GM12891 (cell line): ENCODE measurements at regions not wholly inside any gene's neighbourhood (a gene's known extent, or its start where the extent isn't known, plus 50 kb on each side); places are given as distances from the start of the nearest gene placed in this dataset.

Source experiments
- DNase-seq: peaks from one replicate; pipeline ENCODE4 v3.0.0; 2011; ENCODE audit warnings: low spot score; ENCODE audit not compliant: insufficient read length
- FAIRE-seq: peaks from 2 replicates; lab custom pipeline; 2011; peaks lifted over from hg19 to GRCh38; lab: Jason Lieb, UNC
- PAX5 ChIP-seq: IDR thresholded peaks from 2 replicates; pipeline ENCODE4 v1.6.1; 2011; ENCODE audit warnings: low read length, moderate library complexity, mild to moderate bottlenecking; ENCODE audit not compliant: insufficient read depth, severe bottlenecking
- POLR2A ChIP-seq: IDR thresholded peaks from 2 replicates; pipeline ENCODE4 v1.6.1; 2011; ENCODE audit warnings: low read depth, low read length, control low read depth
- POLR2AphosphoS5 ChIP-seq: IDR thresholded peaks from 2 replicates; pipeline ENCODE4 v1.6.1; 2011; ENCODE audit warnings: low read depth, low read length, control low read depth
- POU2F2 ChIP-seq: IDR thresholded peaks from 2 replicates; pipeline ENCODE4 v1.6.1; 2011; ENCODE audit warnings: low read depth, mild to moderate bottlenecking, control low read depth, low read length, moderate library complexity
- SPI1 ChIP-seq: IDR thresholded peaks from 2 replicates; pipeline ENCODE4 v1.6.1; 2011; ENCODE audit warnings: low read depth, low read length, control low read depth
- TAF1 ChIP-seq: IDR thresholded peaks from 2 replicates; pipeline ENCODE4 v1.6.1; 2011; ENCODE audit warnings: low read depth, low read length, control low read depth

DNA sequence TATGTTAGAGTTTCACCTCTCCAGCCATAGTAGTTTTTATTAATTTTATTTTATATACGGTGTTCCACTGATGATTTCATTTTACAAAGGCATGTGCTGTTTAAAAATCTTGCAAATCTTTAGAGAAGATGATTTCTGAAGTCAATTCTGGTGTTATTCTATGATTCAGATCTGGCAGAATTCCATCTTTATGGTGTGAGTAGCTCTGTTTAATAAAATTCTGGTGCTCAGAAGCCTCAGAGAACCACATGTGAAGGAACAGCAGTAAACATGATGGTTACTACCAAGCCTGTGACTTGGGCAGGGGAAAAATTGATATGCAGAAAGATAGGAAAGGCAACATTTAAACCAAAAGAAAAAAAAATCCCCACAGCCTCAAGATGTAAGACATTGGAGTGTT lies 299.7 kb downstream of the NPR3 start:
- no peak for FAIRE-seq
- TF ChIP-seq SPI1 (no peak), TAF1 (no peak), POLR2A (no peak), PAX5 (no peak), POU2F2 (no peak), POLR2AphosphoS5 (no peak)
- DNase-seq: no peak

DNA sequence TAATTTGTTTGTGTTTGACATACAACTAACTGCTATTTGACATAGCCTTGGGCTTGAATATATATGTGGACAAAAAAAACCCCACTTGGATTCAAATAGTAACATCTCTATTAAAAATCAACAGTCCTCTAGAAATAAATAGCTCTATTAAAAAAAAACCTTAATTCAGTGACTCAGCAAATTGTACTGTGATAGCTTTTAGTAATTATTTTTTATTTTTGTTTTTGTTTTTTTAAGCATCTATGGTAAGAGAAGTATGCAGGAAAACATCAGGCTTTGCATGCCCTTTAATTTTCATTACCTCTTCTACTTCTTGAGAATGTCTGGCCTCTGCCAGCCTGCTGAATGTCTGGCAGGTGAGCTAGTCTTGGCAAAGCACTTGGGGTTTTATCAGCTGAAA lies 300.7 kb downstream of the NPR3 start:
- TF ChIP-seq POLR2AphosphoS5 (no peak), POU2F2 (no peak), TAF1 (no peak), PAX5 (no peak), POLR2A (no peak), SPI1 (no peak)
- FAIRE-seq: no peak
- no peak for DNase-seq

DNA sequence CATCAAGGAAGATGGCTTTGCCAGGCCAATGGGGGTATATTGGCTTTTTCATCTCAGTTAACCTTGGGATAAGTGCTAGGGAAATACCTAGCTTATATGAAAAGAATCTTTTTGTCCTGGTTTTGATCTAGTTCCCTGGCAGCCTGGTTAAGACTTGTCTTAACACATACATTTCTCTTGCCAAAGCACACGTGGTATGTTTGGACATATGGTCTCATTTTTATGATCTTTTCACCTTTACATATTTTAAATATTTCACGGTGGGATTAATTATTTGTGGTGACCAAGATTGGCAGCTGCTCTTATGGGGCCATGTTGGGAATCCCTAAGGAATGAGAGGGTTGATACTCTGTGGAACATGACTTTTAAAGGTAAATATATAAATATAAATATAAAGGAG lies 312.5 kb downstream of the NPR3 start:
- FAIRE-seq (no peak), DNase-seq (no peak)
- TF ChIP-seq TAF1: no peak
- TF ChIP-seq POU2F2: no peak
- no peak for TF ChIP-seq PAX5
- no peak for TF ChIP-seq SPI1
- TF ChIP-seq POLR2AphosphoS5: no peak
- no peak for TF ChIP-seq POLR2A

DNA sequence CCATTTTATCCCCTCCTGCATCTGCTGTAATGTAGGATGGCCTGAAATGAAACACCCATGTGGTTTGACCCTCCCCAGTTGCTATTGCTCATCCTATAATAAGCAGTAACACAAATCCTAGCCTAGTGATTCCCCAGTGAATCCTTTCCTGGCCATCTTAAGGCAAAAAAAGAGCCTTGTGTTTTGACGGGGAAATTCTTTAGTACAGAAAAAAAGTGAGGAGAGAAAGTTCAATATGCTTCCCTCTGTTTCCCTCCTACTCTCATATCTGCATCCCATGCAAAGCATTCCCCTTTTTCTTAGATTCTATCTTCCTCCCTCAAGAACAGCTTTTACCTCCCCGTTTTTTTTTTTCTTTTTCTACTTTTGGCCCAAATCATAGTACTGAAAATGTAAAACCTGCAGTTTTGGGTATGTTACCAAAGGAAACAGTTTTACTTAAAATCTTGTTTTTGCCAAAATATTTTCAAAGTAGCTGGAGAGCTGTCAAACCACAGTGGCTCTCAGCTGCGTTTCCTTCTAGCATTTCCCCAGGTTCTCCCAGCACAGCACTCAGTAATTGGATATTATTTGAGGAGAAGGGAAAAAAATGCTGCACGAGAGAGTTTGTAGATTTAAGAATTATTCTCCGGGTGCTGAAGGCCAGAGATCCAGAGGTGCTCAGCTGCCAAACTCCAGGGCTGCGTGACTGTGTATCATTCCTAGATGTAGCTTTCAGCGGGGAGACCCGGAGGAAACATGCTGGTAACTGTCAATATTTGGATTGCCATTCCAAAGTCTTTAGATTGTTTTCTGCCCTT lies 321.4 kb downstream of the NPR3 start:
- DNase-seq: no peak
- no peak for TF ChIP-seq TAF1
- TF ChIP-seq POU2F2: no peak
- no peak for TF ChIP-seq POLR2AphosphoS5
- TF ChIP-seq PAX5: no peak
- TF ChIP-seq POLR2A: no peak
- no peak for TF ChIP-seq SPI1
- FAIRE-seq: no peak

DNA sequence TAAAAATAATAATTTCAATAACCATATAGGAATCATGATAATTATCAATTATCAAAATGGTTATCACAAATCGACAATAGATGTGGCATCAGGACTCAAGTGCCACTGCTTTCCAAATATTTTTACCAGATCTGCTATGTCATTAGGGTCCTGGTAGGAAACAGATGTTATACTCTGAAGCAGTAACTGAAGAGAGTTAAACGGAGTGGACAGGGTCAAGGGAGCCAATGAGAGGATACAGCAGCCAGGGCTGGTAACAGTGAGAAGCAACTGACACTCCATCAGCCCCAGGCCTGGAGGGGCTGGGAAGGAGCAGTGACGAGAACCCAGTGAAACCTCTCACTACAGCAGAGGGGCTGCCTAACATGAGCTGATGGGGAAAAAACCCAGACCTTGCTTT lies 322.4 kb downstream of the NPR3 start:
- TF ChIP-seq POLR2A: no peak
- no peak for TF ChIP-seq PAX5
- no peak for TF ChIP-seq POU2F2
- TF ChIP-seq SPI1: no peak
- no peak for TF ChIP-seq POLR2AphosphoS5
- no peak for TF ChIP-seq TAF1
- FAIRE-seq (no peak), DNase-seq (no peak)

DNA sequence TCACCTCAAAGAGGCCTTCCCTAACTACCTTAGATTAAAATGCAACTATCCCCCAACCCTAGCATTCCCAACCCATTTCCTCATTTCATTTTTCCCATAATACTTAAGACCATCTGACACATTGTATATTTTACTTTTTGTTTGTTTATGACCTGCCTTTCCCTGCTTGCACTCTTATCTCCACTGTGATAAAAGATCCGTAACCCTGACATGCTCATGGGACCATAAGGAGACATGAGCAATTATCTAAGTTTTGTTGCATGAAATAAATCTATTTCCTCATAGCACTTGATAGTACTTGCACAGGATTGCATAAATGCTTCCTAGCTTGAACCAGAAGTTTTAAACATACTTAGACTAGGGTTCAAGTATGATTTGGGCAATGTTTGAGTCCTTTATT lies 323.7 kb downstream of the NPR3 start:
- DNase-seq: no peak
- no peak for FAIRE-seq
- TF ChIP-seq PAX5 (no peak), SPI1 (no peak), TAF1 (no peak), POLR2A (no peak), POU2F2 (no peak), POLR2AphosphoS5 (no peak)

DNA sequence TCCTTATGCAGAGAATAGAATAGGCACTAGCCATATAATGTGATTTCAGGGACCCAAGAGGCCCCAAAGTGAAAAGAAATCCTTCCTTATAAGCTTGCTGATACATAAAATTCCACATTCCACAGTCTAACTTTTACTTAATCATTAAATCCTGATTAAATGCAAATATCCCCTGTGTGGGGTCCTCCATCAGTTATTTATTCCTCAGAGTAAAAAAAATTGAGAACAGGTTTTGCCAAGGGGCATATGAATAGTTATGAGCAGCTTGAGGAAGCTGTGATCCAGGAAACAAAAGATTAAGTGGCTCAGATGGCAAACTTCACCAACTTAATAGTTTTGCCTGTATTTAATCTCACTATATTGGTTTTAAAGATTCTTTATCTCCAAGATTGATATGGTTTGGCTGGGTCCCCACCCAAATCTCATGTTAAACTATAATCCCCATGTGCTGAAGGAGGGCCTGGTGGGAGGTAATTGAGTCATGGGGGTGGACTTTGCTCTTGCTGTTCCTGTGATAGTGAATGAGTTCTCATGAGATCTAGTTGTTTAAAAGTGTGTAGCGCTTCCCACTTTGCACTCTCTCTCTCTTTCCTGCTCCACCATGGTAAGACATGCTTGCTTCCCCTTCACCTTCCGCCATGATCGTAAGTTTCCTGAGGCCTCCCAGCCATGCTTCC lies 324.9 kb downstream of the NPR3 start:
- TF ChIP-seq POLR2A (no peak), SPI1 (no peak), POU2F2 (no peak), PAX5 (no peak), POLR2AphosphoS5 (no peak), TAF1 (no peak)
- FAIRE-seq (no peak), DNase-seq (no peak)

DNA sequence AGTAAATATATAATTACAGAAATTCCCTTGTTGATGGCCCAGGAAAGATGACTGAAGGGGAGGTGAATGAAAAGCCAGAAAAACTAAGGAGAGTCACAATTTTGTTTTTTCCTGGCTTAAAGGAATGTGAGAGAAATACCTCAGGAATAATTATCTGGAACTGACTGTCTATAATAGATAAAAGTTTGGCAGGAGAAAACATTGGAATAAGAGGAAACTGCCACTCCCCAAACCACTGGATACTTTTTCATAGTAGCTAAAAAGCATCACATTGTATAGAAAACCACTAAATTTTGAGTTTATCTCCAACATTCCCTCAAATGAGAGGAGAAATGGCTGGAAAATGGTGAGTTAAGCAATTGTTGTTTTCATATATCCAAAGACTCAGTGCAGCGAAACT lies 326.0 kb downstream of the NPR3 start:
- DNase-seq (no peak), FAIRE-seq (no peak)
- TF ChIP-seq POU2F2 (no peak), POLR2A (no peak), PAX5 (no peak), POLR2AphosphoS5 (no peak), SPI1 (no peak), TAF1 (no peak)

DNA sequence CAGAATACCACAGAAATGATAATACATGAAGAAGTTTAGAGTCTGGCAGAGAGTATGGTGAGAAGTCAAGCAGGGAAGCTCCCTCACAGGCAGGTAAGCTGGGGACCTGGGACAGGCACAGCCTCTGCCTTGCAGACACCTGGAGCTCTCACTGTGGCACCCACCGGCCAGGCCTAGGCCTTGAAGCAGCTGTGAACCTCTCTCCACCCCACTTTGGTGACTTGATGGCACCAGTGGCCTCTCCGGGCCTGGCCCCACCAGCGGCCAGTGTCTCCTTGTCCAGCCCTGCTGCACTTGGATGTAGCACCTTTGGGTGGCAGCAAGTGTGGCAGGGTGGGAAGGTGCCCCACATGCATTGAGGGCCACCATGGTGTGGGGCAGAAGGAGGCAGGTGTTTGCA lies 330.5 kb downstream of the NPR3 start:
- no peak for TF ChIP-seq POLR2A
- no peak for TF ChIP-seq POLR2AphosphoS5
- TF ChIP-seq TAF1: no peak
- no peak for TF ChIP-seq PAX5
- TF ChIP-seq POU2F2: no peak
- TF ChIP-seq SPI1: no peak
- DNase-seq: no peak
- no peak for FAIRE-seq
